ENCODE measurements at regions not wholly inside any gene's neighbourhood (a gene's known extent, or its start where the extent isn't known, plus 50 kb on each side); places are given as distances from the start of the nearest gene placed in this dataset.

- peak; percentile 80 for DNase-seq
Measured at GRCh38 chr9:107172160-107172978, 110.7 kb upstream of the RAD23B start.

- no peak for DNase-seq
Measured at GRCh38 chr9:107172979-107173347, 110.1 kb upstream of the RAD23B start.

GRCh38 chr9:107173422-107174180, 109.5 kb upstream of the RAD23B start:
- no peak for DNase-seq

GRCh38 chr9:107174441-107174840, 108.6 kb upstream of the RAD23B start:
- DNase-seq = no peak

GRCh38 chr9:107175041-107175440, 108.0 kb upstream of the RAD23B start:
- no peak for DNase-seq

GRCh38 chr9:107175816-107176435, 107.2 kb upstream of the RAD23B start:
- DNase-seq = no peak

GRCh38 chr9:107176436-107177151, 106.5 kb upstream of the RAD23B start:
- no peak for DNase-seq

GRCh38 chr9:107177243-107177839, 105.7 kb upstream of the RAD23B start:
- DNase-seq = no peak

- no peak for DNase-seq
Measured at GRCh38 chr9:107177857-107178256, 105.2 kb upstream of the RAD23B start.

GRCh38 chr9:107178293-107178692, 104.8 kb upstream of the RAD23B start:
- DNase-seq = no peak

- DNase-seq = no peak
Measured at GRCh38 chr9:107180206-107180605, 102.9 kb upstream of the RAD23B start.

- DNase-seq = no peak
Measured at GRCh38 chr9:107183176-107183575, 99.9 kb upstream of the RAD23B start.

- no peak for DNase-seq
Measured at GRCh38 chr9:107188376-107188775, 94.7 kb upstream of the RAD23B start.

GRCh38 chr9:107190061-107190935, 92.8 kb upstream of the RAD23B start:
- DNase-seq = no peak

- DNase-seq = no peak
Measured at GRCh38 chr9:107190936-107191290, 92.2 kb upstream of the RAD23B start.

- no peak for DNase-seq
Measured at GRCh38 chr9:107193251-107193650, 89.8 kb upstream of the RAD23B start.

GRCh38 chr9:107198718-107199117, 84.4 kb upstream of the RAD23B start:
- no peak for DNase-seq

GRCh38 chr9:107208121-107208520, 75.0 kb upstream of the RAD23B start:
- no peak for DNase-seq

GRCh38 chr9:107210775-107211174, 72.3 kb upstream of the RAD23B start:
- no peak for DNase-seq

GRCh38 chr9:107211284-107211923, 71.7 kb upstream of the RAD23B start:
- DNase-seq = no peak

GRCh38 chr9:107212613-107213012, 70.5 kb upstream of the RAD23B start:
- no peak for DNase-seq
